WTC11 (cell line): ENCODE measurements at regions not wholly inside any gene's neighbourhood (a gene's known extent, or its start where the extent isn't known, plus 50 kb on each side); places are given as distances from the start of the nearest gene placed in this dataset.

Experiments used
- ATAC-seq: fragments of 200-7000 bp; cut with Tn5 transposase; 2 replicates; pipeline ENCODE4 v1.10.0; 2021; ENCODE audit warnings: mild to moderate bottlenecking, moderate library complexity
- CTCF ChIA-PET: fragments of 300-600 bp; sonication (Branson Sonifier 250); formaldehyde crosslinking; loops from one replicate; lab custom pipeline; 2021; ENCODE audit warnings: antibody characterized with exemption; lab: Charles Lee
- POLR2A ChIA-PET: fragments of 350-600 bp; sonication (Branson Sonifier 250); formaldehyde crosslinking; loops from one replicate; lab custom pipeline; 2021; ENCODE audit warnings: antibody characterized with exemption; lab: Charles Lee
- DNase-seq: peaks from one replicate; pipeline ENCODE4 v3.0.0; 2021; ENCODE audit warnings: low spot score
- H3K27ac Mint-ChIP-seq: 2 replicates; pipeline ENCODE4 v1.8.0; 2021; ENCODE audit warnings: mixed read lengths
- H3K27me3 Mint-ChIP-seq: 2 replicates; pipeline ENCODE4 v1.8.0; 2021; ENCODE audit warnings: low read depth, mild to moderate bottlenecking, moderate library complexity, mixed read lengths
- H3K36me3 Mint-ChIP-seq: 2 replicates; pipeline ENCODE4 v1.8.0; 2021; ENCODE audit warnings: mixed read lengths
- H3K4me1 Mint-ChIP-seq: 2 replicates; pipeline ENCODE4 v1.8.0; 2022; ENCODE audit warnings: mixed read lengths
- H3K4me3 Mint-ChIP-seq: 2 replicates; pipeline ENCODE4 v1.8.0; 2021; ENCODE audit warnings: mild to moderate bottlenecking, moderate library complexity, mixed read lengths
- H3K9me3 Mint-ChIP-seq: 2 replicates; pipeline ENCODE4 v1.8.0; 2021; ENCODE audit warnings: mixed read lengths
- CDX4 ChIP-seq: fragments of 250-450 bp; sonication (Bioruptor Pico); IDR thresholded peaks from 2 replicates; pipeline ENCODE4 v1.9.0; 2021; ENCODE audit warnings: moderate library complexity, mild to moderate bottlenecking, inconsistent platforms, borderline replicate concordance
- CREB1 ChIP-seq: sonication (generic); formaldehyde crosslinking; IDR thresholded peaks from 2 replicates; pipeline ENCODE4 v1.8.0; 2023; ENCODE audit warnings: mild to moderate bottlenecking, missing genetic modification reagents
- E2F4 ChIP-seq: sonication (generic); formaldehyde crosslinking; IDR thresholded peaks from 2 replicates; pipeline ENCODE4 v1.8.1; 2022; ENCODE audit warnings: low read depth, mild to moderate bottlenecking, moderate library complexity, missing genetic modification reagents, borderline replicate concordance
- ELF4 ChIP-seq: sonication (generic); formaldehyde crosslinking; IDR thresholded peaks from 2 replicates; pipeline ENCODE4 v1.8.1; 2022; ENCODE audit warnings: low read depth, mild to moderate bottlenecking, moderate library complexity, missing genetic modification reagents
- ESRRA ChIP-seq: sonication (generic); formaldehyde crosslinking; IDR thresholded peaks from 2 replicates; pipeline ENCODE4 v1.8.1; 2022; ENCODE audit warnings: mild to moderate bottlenecking, missing genetic modification reagents, borderline replicate concordance
- GABPB1 ChIP-seq: sonication (generic); formaldehyde crosslinking; IDR thresholded peaks from 2 replicates; pipeline ENCODE4 v1.8.1; 2023; ENCODE audit warnings: mild to moderate bottlenecking, missing genetic modification reagents
- JAZF1 ChIP-seq: fragments of 250-450 bp; sonication (Bioruptor Pico); IDR thresholded peaks from 2 replicates; pipeline ENCODE4 v1.9.0; 2021; ENCODE audit warnings: moderate library complexity, mild to moderate bottlenecking, inconsistent platforms
- MXD4 ChIP-seq: fragments of 250-450 bp; sonication (Bioruptor Pico); IDR thresholded peaks from 2 replicates; pipeline ENCODE4 v1.8.0; 2021; ENCODE audit warnings: mild to moderate bottlenecking, moderate library complexity, borderline replicate concordance
- NFE2L1 ChIP-seq: sonication (generic); formaldehyde crosslinking; IDR thresholded peaks from 2 replicates; pipeline ENCODE4 v1.8.1; 2023; ENCODE audit warnings: missing genetic modification reagents
- NR3C1 ChIP-seq: sonication (generic); formaldehyde crosslinking; conservative IDR thresholded peaks from 2 replicates; pipeline ENCODE4 v1.8.1; 2023; ENCODE audit warnings: low read depth, mild to moderate bottlenecking, missing genetic modification reagents
- OVOL2 ChIP-seq: fragments of 250-450 bp; sonication (Bioruptor Pico); IDR thresholded peaks from 2 replicates; pipeline ENCODE4 v1.9.0; 2021; ENCODE audit warnings: mild to moderate bottlenecking, borderline replicate concordance
- USF2 ChIP-seq: sonication (generic); formaldehyde crosslinking; IDR thresholded peaks from 2 replicates; pipeline ENCODE4 v1.8.1; 2023; ENCODE audit warnings: mild to moderate bottlenecking, missing genetic modification reagents, moderate library complexity
- ZNF121 ChIP-seq: sonication (generic); formaldehyde crosslinking; IDR thresholded peaks from 2 replicates; pipeline ENCODE4 v1.8.0; 2023; ENCODE audit warnings: missing genetic modification reagents
- ZNF317 ChIP-seq: sonication (generic); formaldehyde crosslinking; IDR thresholded peaks from 2 replicates; pipeline ENCODE4 v1.8.1; 2023; ENCODE audit warnings: low read depth, mild to moderate bottlenecking, moderate library complexity, missing genetic modification reagents, borderline replicate concordance
- ZNF423 ChIP-seq: fragments of 250-450 bp; sonication (Bioruptor Pico); IDR thresholded peaks from 2 replicates; pipeline ENCODE4 v2.1.2; 2022; ENCODE audit warnings: mild to moderate bottlenecking, moderate library complexity
- ZNF671 ChIP-seq: fragments of 250-450 bp; sonication (Bioruptor Pico); IDR thresholded peaks from 2 replicates; pipeline ENCODE4 v1.8.0; 2021; ENCODE audit warnings: mild to moderate bottlenecking
- TF ChIP-seq, protein P1 (sequence below): sonication (generic); formaldehyde crosslinking; IDR thresholded peaks from 2 replicates; pipeline ENCODE4 v1.8.1; 2023; ENCODE audit warnings: mild to moderate bottlenecking, missing genetic modification reagents
- TF ChIP-seq, protein P2 (sequence below): sonication (generic); formaldehyde crosslinking; IDR thresholded peaks from 2 replicates; pipeline ENCODE4 v1.8.0; 2022; ENCODE audit warnings: mild to moderate bottlenecking, missing genetic modification reagents
- TF ChIP-seq, protein P3 (sequence below): sonication (generic); formaldehyde crosslinking; IDR thresholded peaks from 2 replicates; pipeline ENCODE4 v1.8.0; 2022; ENCODE audit warnings: mild to moderate bottlenecking, missing genetic modification reagents
- TF ChIP-seq, protein P4 (sequence below): sonication (generic); formaldehyde crosslinking; IDR thresholded peaks from 2 replicates; pipeline ENCODE4 v1.8.0; 2022; ENCODE audit warnings: mild to moderate bottlenecking, missing genetic modification reagents
- TF ChIP-seq, protein P5 (sequence below): fragments of 250-450 bp; sonication (Bioruptor Pico); IDR thresholded peaks from 2 replicates; pipeline ENCODE4 v1.9.0; 2021; ENCODE audit warnings: mild to moderate bottlenecking
- TF ChIP-seq, protein P6 (sequence below): sonication (generic); formaldehyde crosslinking; IDR thresholded peaks from 2 replicates; pipeline ENCODE4 v1.8.1; 2022; ENCODE audit warnings: mild to moderate bottlenecking, missing genetic modification reagents, moderate library complexity, borderline replicate concordance

- TF ChIP-seq CDX4 (CRISPR knock-in tag) (no peak), USF2 (no peak), E2F4 (no peak), ESRRA (no peak), ZNF121 (CRISPR knock-in tag) (no peak)
- TF ChIP-seq, protein P1, sequence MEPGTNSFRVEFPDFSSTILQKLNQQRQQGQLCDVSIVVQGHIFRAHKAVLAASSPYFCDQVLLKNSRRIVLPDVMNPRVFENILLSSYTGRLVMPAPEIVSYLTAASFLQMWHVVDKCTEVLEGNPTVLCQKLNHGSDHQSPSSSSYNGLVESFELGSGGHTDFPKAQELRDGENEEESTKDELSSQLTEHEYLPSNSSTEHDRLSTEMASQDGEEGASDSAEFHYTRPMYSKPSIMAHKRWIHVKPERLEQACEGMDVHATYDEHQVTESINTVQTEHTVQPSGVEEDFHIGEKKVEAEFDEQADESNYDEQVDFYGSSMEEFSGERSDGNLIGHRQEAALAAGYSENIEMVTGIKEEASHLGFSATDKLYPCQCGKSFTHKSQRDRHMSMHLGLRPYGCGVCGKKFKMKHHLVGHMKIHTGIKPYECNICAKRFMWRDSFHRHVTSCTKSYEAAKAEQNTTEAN (CRISPR knock-in tag), result no peak
- TF ChIP-seq, protein P2, sequence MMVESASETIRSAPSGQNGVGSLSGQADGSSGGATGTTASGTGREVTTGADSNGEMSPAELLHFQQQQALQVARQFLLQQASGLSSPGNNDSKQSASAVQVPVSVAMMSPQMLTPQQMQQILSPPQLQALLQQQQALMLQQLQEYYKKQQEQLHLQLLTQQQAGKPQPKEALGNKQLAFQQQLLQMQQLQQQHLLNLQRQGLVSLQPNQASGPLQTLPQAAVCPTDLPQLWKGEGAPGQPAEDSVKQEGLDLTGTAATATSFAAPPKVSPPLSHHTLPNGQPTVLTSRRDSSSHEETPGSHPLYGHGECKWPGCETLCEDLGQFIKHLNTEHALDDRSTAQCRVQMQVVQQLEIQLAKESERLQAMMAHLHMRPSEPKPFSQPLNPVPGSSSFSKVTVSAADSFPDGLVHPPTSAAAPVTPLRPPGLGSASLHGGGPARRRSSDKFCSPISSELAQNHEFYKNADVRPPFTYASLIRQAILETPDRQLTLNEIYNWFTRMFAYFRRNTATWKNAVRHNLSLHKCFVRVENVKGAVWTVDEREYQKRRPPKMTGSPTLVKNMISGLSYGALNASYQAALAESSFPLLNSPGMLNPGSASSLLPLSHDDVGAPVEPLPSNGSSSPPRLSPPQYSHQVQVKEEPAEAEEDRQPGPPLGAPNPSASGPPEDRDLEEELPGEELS (CRISPR knock-in tag), result no peak
- TF ChIP-seq, protein P3, sequence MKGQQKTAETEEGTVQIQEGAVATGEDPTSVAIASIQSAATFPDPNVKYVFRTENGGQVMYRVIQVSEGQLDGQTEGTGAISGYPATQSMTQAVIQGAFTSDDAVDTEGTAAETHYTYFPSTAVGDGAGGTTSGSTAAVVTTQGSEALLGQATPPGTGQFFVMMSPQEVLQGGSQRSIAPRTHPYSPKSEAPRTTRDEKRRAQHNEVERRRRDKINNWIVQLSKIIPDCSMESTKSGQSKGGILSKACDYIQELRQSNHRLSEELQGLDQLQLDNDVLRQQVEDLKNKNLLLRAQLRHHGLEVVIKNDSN (CRISPR knock-in tag), result no peak
- ATAC-seq, result no peak
- Mint-ChIP-seq H3K9me3 (no peaks in the 10 kb centered on the region), H3K27me3 (no peaks in the 10 kb centered on the region), H3K27ac (no peak overlapping the region), H3K4me1 (peaks cover 29% of the 10 kb centered on the region), H3K4me3 (no peak overlapping the region), H3K36me3 (no peaks in the 10 kb centered on the region)
- no peak for DNase-seq
- ChIA-PET POLR2A (interaction anchor here (0.6 kb wide), 1 partner anchor 17 kb away, joined by 3 read pairs; no protein-coding TSS in a partner anchor), CTCF (interaction anchor here (1.0 kb wide), 1 partner anchor 66 kb away, joined by 3 read pairs; no protein-coding TSS in a partner anchor)
Measured at GRCh38 chr5:125293726-125294125, 547.3 kb upstream of the ZNF608 start.

GRCh38 chr5:125294844-125295243 is 548.4 kb upstream of the ZNF608 start:
- ATAC-seq (no peak), DNase-seq (no peak)
- Mint-ChIP-seq H3K4me3 (no peak overlapping the region), H3K4me1 (peaks cover 33% of the 10 kb centered on the region), H3K36me3 (no peaks in the 10 kb centered on the region), H3K27ac (no peak overlapping the region), H3K9me3 (no peaks in the 10 kb centered on the region), H3K27me3 (no peaks in the 10 kb centered on the region)
- ChIA-PET CTCF (no interaction called here), POLR2A (no interaction called here)
- TF ChIP-seq, protein P3 (CRISPR knock-in tag), result no peak
- TF ChIP-seq JAZF1 (CRISPR knock-in tag) (no peak), NR3C1 (CRISPR knock-in tag) (no peak), ELF4 (no peak), NFE2L1 (CRISPR knock-in tag) (no peak), ZNF317 (no peak), ZNF423 (CRISPR knock-in tag) (no peak), CREB1 (no peak), OVOL2 (CRISPR knock-in tag) (no peak), ZNF671 (CRISPR knock-in tag) (no peak), MXD4 (CRISPR knock-in tag) (no peak), CDX4 (CRISPR knock-in tag) (no peak), GABPB1 (CRISPR knock-in tag) (no peak)
- TF ChIP-seq, protein P4, sequence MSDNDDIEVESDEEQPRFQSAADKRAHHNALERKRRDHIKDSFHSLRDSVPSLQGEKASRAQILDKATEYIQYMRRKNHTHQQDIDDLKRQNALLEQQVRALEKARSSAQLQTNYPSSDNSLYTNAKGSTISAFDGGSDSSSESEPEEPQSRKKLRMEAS (CRISPR knock-in tag), result no peak
- TF ChIP-seq, protein P5, sequence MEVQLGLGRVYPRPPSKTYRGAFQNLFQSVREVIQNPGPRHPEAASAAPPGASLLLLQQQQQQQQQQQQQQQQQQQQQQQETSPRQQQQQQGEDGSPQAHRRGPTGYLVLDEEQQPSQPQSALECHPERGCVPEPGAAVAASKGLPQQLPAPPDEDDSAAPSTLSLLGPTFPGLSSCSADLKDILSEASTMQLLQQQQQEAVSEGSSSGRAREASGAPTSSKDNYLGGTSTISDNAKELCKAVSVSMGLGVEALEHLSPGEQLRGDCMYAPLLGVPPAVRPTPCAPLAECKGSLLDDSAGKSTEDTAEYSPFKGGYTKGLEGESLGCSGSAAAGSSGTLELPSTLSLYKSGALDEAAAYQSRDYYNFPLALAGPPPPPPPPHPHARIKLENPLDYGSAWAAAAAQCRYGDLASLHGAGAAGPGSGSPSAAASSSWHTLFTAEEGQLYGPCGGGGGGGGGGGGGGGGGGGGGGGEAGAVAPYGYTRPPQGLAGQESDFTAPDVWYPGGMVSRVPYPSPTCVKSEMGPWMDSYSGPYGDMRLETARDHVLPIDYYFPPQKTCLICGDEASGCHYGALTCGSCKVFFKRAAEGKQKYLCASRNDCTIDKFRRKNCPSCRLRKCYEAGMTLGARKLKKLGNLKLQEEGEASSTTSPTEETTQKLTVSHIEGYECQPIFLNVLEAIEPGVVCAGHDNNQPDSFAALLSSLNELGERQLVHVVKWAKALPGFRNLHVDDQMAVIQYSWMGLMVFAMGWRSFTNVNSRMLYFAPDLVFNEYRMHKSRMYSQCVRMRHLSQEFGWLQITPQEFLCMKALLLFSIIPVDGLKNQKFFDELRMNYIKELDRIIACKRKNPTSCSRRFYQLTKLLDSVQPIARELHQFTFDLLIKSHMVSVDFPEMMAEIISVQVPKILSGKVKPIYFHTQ, result no peak
- TF ChIP-seq, protein P6, sequence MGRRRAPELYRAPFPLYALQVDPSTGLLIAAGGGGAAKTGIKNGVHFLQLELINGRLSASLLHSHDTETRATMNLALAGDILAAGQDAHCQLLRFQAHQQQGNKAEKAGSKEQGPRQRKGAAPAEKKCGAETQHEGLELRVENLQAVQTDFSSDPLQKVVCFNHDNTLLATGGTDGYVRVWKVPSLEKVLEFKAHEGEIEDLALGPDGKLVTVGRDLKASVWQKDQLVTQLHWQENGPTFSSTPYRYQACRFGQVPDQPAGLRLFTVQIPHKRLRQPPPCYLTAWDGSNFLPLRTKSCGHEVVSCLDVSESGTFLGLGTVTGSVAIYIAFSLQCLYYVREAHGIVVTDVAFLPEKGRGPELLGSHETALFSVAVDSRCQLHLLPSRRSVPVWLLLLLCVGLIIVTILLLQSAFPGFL (CRISPR knock-in tag), result no peak
